Loucy (cell line): ENCODE measurements at regions not wholly inside any gene's neighbourhood (a gene's known extent, or its start where the extent isn't known, plus 50 kb on each side); places are given as distances from the start of the nearest gene placed in this dataset.

ENCODE experiments used
- CTCF ChIP-seq: fragments of 200-600 bp; sonication (generic); conservative IDR thresholded peaks from 2 replicates; pipeline ENCODE4 v1.5.1; 2014; ENCODE audit warnings: mild to moderate bottlenecking, antibody characterized with exemption, low read length
- EZH2phosphoT487 ChIP-seq: fragments of 200-600 bp; IDR thresholded peaks from 2 replicates; pipeline ENCODE4 v1.6.1; 2018; ENCODE audit warnings: antibody characterized with exemption, mild to moderate bottlenecking, moderate library complexity, borderline replicate concordance

GRCh38 chr11:19441752-19442553, 201.2 kb upstream of the E2F8 start:
- no peak for TF ChIP-seq CTCF
- TF ChIP-seq EZH2phosphoT487, result no peak
